22Rv1 (cell line): ENCODE measurements at regions not wholly inside any gene's neighbourhood (a gene's known extent, or its start where the extent isn't known, plus 50 kb on each side); places are given as distances from the start of the nearest gene placed in this dataset.

Source experiments
- H3K27ac ChIP-seq: fragments of 450-650 bp; 2 replicates; pipeline ENCODE4 v1.5.1; 2017
- ZFX ChIP-seq: fragments of 450-650 bp; IDR thresholded peaks from 2 replicates; pipeline ENCODE4 v1.6.1; 2017; ENCODE audit warnings: antibody characterized with exemption, borderline replicate concordance
- TF ChIP-seq, protein P1 (sequence below): fragments of 450-650 bp; IDR thresholded peaks from 2 replicates; pipeline ENCODE4 v1.5.1; 2017; ENCODE audit warnings: mild to moderate bottlenecking

DNA sequence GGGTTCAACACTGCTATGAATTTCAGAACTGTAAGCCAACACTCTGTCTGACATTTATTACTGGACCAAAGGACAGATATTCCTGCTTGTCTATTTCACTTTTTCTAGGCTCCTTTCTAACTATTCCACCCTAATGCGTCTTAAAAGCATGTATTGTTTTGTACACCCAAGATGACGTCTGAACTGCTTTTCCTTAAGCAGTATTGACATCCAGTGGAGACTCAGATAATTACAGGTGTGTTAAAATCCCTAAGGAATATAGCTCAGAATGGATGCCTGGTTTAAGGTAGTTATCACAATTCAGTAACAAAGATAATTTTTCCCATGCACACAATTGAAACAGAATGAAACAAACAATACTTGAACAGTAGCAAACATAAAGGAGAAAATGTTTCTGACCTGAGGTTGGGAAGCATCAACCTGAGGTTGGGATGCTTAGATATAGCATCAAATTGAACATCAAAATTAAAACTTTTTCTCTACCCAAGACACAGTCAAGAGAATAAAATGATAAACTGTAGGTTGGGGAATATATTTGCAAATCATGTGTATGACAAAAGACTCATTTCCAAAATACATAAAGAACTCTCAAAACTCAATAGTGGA is 93.7 kb upstream of the PTPRR start:
- TF ChIP-seq ZFX: no peak
- TF ChIP-seq, protein P1, sequence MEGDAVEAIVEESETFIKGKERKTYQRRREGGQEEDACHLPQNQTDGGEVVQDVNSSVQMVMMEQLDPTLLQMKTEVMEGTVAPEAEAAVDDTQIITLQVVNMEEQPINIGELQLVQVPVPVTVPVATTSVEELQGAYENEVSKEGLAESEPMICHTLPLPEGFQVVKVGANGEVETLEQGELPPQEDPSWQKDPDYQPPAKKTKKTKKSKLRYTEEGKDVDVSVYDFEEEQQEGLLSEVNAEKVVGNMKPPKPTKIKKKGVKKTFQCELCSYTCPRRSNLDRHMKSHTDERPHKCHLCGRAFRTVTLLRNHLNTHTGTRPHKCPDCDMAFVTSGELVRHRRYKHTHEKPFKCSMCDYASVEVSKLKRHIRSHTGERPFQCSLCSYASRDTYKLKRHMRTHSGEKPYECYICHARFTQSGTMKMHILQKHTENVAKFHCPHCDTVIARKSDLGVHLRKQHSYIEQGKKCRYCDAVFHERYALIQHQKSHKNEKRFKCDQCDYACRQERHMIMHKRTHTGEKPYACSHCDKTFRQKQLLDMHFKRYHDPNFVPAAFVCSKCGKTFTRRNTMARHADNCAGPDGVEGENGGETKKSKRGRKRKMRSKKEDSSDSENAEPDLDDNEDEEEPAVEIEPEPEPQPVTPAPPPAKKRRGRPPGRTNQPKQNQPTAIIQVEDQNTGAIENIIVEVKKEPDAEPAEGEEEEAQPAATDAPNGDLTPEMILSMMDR: peak; percentile 90
- no peak overlapping the region; the same call in 1 of the 2 replicates for H3K27ac ChIP-seq

DNA sequence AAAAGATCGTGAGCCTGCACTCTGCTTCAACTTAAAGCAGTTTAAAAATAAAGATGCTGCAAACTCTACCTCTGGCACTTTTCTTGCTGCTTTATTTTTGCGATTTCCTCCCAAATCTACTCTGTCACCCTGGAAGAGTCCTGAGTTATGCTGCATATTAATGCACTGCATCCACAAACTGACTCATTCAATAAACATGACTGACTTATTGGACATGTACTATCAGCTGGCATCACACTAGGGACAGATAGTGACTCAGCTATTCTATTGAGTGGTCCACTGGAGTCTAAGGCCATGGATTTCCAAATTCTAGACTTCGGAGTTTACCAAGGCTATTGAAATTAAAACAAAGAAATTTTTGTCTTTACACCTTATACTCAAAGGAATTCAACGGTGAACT is 90.7 kb upstream of the PTPRR start:
- no peak for TF ChIP-seq ZFX
- TF ChIP-seq, protein P1: no peak

DNA sequence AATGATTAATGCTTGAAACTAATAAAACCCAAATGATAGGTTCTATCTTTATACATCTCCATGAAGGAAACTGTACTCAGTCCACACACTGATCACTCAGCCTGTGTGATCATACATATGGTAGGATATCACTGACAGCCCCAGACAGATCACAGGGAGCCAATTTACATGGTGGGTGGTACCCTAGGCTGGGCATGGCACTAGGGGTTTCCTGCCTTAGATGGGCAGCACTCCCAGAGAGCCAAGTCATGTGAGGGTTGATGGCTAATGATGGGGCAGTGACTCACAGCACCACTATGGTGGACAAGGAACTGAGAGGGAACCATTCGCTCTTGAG is 89.6 kb upstream of the PTPRR start:
- no peak overlapping the region for H3K27ac ChIP-seq
- no peak for TF ChIP-seq ZFX
- TF ChIP-seq, protein P1: no peak

More for the DNA sequence above, 90.7 kb upstream of the PTPRR start:
- H3K27ac ChIP-seq: no peak overlapping the region

DNA sequence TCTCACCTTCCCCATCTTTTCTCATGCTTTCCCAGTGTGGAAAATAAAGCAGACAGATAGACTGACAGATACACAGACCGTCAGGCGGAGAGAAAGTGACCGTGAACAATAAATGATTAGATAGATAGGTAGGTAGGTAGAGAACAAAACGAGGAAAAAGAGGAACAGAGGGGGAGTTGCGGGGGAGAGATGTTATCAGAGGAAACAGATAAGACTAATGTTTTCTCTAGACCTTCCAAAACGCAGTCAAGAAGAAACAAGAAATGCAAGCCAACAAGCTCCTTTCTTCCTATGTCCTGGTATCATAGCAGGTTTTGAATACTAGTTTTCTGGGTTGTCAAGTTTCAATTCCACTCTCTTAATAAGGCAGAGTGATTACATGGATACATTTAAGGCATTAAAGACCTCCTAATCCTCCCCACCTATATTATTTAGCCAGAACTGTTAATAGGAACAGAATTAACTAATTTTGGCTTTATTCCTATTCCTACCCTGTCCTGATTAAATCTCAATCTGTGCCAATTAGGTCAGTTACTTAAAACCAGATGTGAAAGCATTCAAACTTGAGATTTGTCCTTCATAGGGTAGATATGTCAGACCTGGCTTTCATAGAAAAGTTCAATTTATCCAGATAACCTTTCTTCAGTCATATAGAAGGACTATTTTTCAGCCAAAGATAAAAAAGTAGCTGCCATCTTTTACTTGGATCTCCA is 89.0 kb upstream of the PTPRR start:
- TF ChIP-seq, protein P1: no peak
- no peak overlapping the region for H3K27ac ChIP-seq

DNA sequence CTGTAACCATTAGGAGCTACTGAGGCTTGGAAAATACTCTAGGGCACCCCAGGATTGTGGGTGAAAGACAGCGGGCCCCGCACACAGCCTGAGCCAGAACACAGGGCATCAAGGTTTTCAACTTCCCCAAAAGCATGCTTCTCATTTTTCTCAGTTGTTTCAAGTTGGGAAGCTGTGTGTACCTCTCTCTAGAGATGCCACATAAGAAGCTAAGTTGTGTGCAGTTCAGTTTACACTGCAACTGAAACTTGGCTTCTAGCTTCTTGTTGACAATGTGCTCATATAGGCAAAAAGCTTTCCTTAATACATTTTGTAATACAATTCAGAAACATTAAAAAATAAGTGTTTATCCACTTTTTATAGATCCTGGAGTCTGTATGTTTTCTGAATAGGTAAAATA is 88.1 kb upstream of the PTPRR start:
- TF ChIP-seq, protein P1: no peak
- TF ChIP-seq ZFX: no peak

DNA sequence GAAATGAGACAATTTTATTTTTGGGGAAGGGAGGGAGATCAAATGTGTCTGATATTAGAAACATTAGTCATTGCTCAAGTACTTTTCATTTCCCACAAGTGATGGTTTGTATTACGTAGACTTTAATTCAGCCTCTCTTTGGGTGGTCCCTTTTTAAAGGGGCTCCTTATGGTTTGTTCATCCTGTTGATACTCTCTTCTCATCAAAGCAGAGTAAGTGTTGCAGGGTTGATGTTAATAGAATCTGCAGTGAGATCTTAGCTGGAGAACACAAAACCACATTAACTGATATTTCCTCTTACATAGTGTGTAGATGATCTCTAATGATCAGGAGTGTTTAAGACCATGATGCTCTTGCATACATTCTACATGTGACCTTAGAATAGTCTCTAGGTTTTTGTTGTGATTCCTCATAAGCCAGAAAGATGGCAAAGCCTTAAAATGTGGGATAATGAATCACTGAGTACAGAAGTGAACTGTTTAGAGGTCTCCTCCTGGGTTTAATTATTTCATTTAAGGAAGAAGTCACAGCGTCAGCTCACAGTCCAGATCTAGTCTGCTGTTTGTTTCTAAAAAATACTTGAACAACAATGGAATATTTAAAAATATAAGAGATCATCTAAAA is 87.4 kb upstream of the PTPRR start:
- no peak overlapping the region for H3K27ac ChIP-seq
- TF ChIP-seq, protein P1: no peak
- TF ChIP-seq ZFX: no peak

More for the DNA sequence above, 88.1 kb upstream of the PTPRR start:
- no peak overlapping the region for H3K27ac ChIP-seq

DNA sequence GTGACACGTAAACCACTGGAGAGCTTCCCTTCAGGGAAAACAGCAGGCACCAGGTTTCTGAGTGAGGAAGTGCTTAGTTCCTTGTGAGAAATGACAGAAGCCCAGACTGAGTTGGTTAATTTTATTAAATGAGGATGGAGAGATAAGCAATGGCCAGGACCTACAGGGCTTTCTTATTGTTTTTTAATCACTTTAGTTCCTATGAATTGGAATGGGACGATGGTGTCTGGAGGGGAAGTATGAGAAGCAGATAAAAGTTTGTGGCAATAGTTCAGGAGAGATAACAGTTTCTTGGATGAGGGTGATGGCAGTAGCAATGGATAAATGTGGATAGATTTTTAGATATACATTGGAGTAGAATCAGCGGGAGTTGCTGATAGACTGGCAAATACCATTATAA is 86.5 kb upstream of the PTPRR start:
- TF ChIP-seq ZFX: no peak
- TF ChIP-seq, protein P1: no peak
- H3K27ac ChIP-seq: no peak overlapping the region
